Gastroesophageal sphincter (tissue), 3 donors: ENCODE measurements at regions not wholly inside any gene's neighbourhood (a gene's known extent, or its start where the extent isn't known, plus 50 kb on each side); places are given as distances from the start of the nearest gene placed in this dataset.

Experiments used
- CTCF ChIP-seq, 4 experiments: fragments of 200-600 bp in 2 of 4; fragments of 450-650 bp in 2 of 4; sonication (generic) in 1 of 4; IDR thresholded peaks; one replicate each; pipeline ENCODE4 v1.5.1; 2017 to 2019; ENCODE audit warnings: antibody characterized with exemption in 4 of 4, mild to moderate bottlenecking in 2 of 4, moderate library complexity in 2 of 4
- EP300 ChIP-seq: sonication (generic); formaldehyde crosslinking; IDR thresholded peaks from one replicate; pipeline ENCODE4 v1.6.1; 2017; ENCODE audit warnings: antibody characterized with exemption, mild to moderate bottlenecking
- POLR2A ChIP-seq, 2 donors: fragments of 450-650 bp; IDR thresholded peaks; one replicate each; pipeline ENCODE4 v1.6.1; 2017; ENCODE audit warnings: antibody characterized with exemption in 2 of 2, mild to moderate bottlenecking in 2 of 2, moderate library complexity in 1 of 2

GRCh38 chr16:86983621-86984020 lies 333.6 kb downstream of the C16orf95 start:
- no peak for TF ChIP-seq EP300
- no peak for TF ChIP-seq POLR2A (IDR thresholded peaks at IDR 0.05)
- no peak for TF ChIP-seq CTCF (IDR thresholded peaks at IDR 0.05)
